Fibroblast of peridontal ligament (primary cell): ENCODE measurements at regions not wholly inside any gene's neighbourhood (a gene's known extent, or its start where the extent isn't known, plus 50 kb on each side); places are given as distances from the start of the nearest gene placed in this dataset.

ENCODE experiments used
- DNase-seq: peaks from one replicate; pipeline ENCODE4 v3.0.0-alpha.2; 2010; ENCODE audit errors: extremely low read depth

DNA sequence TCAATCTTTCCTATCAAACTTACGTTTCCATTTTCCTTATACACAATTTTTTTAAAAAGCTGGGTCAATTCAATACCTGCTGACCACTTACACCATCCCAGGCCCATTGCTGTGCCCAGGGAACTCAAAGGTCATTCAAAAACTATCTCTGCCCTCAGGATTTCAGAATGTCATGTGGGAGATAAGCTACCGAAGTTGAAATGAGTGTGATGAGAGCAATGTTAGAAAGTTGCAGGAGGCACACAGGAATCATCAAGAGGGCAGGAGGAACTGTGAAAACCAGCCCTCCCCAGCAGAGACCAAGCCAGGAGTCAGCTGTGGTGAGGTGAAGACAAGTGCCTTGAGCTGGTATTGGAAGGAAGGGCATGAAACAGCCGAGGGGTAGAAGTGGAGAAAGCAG is 195.9 kb downstream of the HS3ST3A1 start:
- no peak for DNase-seq

DNA sequence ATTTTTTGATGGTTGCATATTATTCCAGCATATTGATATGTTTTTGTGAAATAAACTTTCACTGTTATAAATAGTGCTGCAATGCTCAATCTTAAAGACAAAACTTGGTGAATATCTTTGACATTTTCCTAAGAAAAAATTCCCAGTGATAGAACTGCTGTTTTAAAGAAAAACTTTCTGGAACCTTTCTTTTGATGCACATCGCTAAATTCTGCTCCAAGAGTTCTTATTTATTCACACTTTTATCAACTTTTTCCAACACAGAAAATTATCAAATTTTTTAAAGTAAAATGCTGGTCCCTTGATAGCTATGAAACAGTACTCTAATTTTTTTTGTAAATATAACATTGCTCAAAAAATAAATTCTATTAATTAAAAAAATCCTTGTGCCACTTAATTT is 196.6 kb downstream of the HS3ST3A1 start:
- no peak for DNase-seq

DNA sequence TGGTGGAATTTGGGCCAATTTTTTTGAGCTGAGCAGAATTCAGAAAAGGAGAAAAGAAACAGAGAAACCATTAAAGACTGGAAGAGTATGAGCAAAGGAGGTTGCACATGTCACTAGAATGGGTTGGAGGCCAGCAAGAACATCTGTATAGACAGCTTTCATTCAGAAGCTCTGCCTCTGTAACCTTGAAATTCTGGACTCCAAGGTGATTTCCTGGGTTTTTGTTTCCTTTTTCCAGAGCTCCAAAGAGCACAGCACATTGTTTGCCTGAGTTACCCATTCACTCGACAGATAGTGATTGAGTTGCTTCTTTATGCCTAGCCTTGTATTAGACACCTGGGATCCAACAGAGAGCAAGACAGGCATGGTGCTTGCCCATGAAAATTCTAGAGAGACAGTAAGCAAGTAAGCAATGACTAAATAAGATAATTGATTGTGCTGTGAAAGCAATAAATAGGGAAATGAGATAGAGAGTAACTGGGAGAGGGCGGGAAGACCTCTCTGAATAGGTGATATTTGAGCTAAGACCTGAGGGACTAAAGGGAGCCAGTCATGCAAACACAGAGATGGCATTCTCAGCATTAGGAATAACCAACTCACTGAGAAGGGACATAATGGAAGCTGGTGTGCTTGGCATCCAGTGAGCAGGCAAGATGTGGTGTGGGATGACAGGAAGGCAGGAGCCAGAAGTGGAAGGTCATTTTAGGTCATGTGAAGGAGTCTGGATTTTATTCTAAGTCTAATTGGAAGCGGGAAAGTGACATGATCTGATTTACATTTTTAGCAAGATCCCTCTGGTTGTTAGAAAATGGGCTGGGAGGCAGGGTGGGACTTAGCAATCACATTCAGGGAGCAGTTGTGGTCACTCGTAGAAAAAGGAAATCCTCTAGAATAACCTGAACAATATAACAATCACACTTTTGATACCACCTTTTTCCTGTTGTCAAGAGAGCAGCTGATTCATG is 197.5 kb downstream of the HS3ST3A1 start:
- no peak for DNase-seq

GRCh38 chr17:13400491-13400890 is 201.2 kb downstream of the HS3ST3A1 start:
- no peak for DNase-seq

DNA sequence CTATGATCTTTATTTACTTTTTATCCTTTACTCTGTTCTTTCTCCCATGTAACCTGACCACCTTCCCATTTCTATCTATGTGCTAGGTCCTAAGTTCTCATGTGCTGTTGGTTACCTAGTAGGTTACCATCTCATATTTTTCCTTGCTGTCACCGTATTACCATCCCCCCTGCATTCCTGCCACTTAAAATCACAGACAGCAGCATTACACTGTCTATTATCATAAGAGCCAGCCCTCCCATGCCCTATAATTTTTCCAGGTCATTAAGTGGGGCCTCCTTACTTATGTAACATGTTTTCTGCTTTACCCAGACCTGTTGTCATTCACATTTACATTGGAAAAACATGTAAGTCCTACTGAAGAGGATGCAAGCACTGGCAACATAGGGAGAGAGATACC is 202.9 kb downstream of the HS3ST3A1 start:
- DNase-seq = no peak

- DNase-seq = no peak
Measured at GRCh38 chr17:13398091-13398490, 203.6 kb downstream of the HS3ST3A1 start.

DNA sequence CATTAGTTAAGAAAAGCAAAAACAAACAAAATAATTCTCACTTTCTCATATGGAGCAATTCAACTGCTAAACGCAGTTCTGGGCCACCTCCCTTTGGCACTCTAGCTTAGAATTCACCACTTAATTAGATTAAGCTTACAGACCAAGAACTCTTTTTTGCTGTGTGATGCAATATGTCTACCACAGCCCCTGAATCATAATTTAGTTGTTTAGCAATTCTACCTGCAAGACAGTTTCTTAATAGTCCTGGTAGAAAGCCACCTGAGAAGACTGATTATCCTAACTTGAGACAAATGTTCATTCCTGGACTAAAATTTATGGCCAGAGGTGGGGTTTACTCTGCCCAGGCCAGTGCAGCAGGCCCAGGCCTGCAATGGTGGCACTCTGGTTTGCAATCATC is 205.9 kb downstream of the HS3ST3A1 start:
- DNase-seq = peak; percentile 60

DNA sequence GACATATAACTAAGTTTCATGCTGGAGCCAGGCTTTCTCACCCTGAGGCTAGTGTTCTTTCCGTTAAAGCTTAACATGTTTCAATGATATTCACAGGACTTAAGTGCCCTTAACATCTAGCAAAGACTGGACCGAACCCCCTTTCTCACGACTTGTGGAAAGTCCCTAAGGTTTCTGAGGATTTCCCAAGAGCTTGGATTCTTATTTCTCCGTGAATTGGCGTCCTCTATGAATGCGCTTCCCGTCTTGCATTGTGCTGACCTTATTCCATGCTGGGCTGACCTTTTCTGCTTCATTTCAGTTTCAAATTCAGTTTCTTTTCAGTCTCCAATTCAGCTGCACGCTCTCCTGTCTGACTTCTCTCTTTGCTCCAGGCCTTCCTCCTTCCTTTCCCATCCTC is 206.4 kb downstream of the HS3ST3A1 start:
- DNase-seq = peak; percentile 41

- DNase-seq = peak; percentile 85
Measured at GRCh38 chr17:13393841-13394710, 207.7 kb downstream of the HS3ST3A1 start.

- no peak for DNase-seq
Measured at GRCh38 chr17:13387952-13388351, 213.8 kb downstream of the HS3ST3A1 start.

DNA sequence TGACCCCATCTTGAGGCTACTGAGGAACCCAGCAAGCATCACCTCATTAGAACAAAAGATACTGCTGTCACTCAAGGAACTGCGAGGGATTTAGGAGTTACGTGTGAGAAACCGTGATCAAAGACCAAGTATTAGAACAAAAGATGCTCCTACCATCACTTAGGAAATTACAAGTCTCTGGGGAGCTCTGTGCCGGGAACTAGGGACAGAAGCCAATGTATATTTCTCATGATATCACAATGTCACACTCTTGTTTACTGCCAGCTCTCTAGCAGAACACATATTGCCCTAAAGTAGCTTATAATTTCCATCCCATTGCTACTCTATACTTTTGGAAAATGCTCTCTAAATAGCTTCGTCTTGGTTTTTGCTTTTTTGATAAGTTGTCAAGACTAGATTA is 214.5 kb downstream of the HS3ST3A1 start:
- no peak for DNase-seq

GRCh38 chr17:13385481-13385911 is 216.2 kb downstream of the HS3ST3A1 start:
- DNase-seq = no peak

DNA sequence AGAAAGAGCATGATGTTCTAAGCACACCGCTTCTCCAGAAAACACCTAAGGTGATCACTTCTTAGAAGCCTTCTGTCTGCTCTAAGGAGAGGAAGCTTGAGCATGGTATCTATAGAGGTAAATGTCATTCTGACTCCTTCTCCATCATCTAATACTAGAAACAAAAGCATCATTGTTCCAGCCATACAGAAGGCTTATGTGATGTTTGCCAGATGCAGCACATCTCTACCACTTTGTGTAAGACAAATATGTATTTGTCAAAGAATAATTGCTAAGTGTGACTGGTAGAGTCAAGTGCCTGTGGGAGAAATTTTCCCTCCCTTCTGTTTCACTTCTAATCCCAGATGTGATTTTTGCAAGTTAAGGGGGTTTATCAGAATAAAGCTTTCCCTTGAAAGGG is 217.1 kb downstream of the HS3ST3A1 start:
- DNase-seq = no peak

- no peak for DNase-seq
Measured at GRCh38 chr17:13378361-13378760, 223.4 kb downstream of the HS3ST3A1 start.

GRCh38 chr17:13374203-13375143 is 227.3 kb downstream of the HS3ST3A1 start:
- no peak for DNase-seq

DNA sequence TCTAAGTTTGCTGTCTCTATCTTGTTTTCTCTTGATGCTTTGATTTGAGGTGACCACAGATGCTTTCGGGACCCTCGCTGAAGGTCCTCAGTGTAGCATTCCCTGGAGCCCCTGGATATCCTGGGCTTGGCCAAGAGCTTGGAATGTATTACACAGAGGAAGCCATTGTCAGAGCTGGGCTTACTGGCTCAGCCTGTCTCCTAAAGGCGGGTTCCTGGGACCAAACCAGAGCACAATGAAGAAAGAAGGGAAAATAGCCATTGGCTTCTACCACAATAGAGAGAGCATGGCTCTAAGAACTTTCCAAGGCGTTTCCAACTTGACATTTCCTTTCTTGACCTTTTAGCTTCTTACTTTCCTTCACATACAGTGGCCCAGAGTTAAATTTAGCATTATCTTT is 229.3 kb downstream of the HS3ST3A1 start:
- DNase-seq = no peak

DNA sequence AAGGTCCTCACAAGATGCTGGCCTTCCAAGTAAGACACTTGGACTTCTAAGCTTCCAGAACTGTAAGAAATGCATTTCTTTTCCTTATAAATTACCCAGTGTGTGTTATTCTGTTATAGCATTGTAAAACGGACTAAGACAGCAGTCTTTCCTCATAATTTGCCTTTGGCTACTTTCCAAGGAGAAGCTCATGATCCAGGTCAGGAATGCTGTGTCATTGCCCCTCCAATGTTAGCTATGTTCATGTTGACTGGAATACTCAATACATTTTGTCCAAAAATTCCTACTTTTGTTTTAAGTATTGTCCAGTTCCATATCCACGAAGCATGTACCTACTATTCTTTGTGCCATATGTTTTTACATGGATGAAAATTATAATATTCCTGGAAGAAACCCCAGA is 234.6 kb downstream of the HS3ST3A1 start:
- DNase-seq = no peak

GRCh38 chr17:13365331-13365730 is 236.4 kb downstream of the HS3ST3A1 start:
- DNase-seq = peak; percentile 81

- no peak for DNase-seq
Measured at GRCh38 chr17:13363771-13364170, 238.0 kb downstream of the HS3ST3A1 start.

DNA sequence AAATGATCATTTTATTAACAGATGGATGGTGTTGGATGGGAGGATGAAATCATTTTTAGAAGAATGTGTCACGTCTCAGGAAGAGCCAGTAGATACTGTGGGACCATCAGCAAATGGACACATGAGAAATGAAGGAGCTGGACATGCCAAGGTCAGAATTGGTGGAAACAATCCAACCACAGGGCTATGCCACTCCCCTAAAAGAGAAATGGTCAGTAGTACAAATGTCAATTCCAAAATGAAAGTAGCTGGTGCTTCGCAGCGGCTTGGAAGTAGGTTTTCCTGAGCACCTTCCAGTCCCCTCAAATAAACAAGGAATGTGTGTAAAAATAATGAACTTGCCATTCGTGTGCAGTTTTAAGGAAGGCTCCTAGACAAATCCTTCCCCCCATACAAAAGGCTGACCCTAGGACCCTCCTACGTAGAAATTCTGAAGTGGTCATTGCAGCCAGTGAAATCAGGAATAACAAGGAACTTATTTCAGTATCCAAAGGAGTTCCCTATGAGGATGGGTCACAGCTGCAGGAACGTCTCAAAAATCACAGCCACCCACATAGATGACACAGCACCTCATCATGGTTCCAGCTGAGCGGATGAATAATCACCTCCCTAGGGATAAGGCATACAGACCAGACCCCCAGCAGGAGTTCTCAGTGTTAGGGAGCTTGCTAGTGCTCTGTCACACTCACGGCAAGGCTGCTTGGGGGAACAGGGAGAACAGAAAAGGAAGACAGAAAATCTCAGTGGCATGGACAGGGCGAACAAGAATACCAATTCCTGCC is 239.2 kb downstream of the HS3ST3A1 start:
- DNase-seq = peak; percentile 37

DNA sequence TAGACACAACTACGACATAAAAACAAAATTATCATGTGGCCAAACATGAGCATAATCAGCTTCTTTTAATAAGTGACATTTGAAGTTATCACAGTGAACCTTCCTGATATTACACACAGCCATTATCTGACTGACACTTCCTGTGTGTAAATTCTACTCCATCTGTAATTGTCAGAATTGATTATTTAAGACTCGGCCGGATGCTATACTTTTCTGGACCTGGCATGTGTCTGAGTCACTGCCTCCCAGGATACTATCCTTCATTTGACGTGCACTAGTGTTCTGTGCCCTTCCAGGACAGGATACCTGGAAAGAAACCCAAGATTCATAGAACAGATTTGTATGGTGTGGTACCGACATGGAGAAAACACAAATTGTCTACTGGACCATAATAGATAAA is 242.0 kb downstream of the HS3ST3A1 start:
- no peak for DNase-seq
